ENCODE measurements at regions not wholly inside any gene's neighbourhood (a gene's known extent, or its start where the extent isn't known, plus 50 kb on each side); places are given as distances from the start of the nearest gene placed in this dataset.

GRCh38 chr3:148373961-148374360, 323.7 kb upstream of the AGTR1 start:
- no peak for TF ChIP-seq POLR2A (IDR thresholded peaks at IDR 0.05; ENCODE audit: low read depth, low read length)
- TF ChIP-seq POLR2AphosphoS5 (IDR thresholded peaks at IDR 0.05; ENCODE audit: low read depth, low read length) = no peak

All from GM12891 (cell line).